GM21447 (cell line): ENCODE measurements at regions not wholly inside any gene's neighbourhood (a gene's known extent, or its start where the extent isn't known, plus 50 kb on each side); places are given as distances from the start of the nearest gene placed in this dataset.

ENCODE experiments used
- ATAC-seq: cut with Tn5 transposase; IDR thresholded peaks from one replicate; pipeline ENCODE4 v1.9.1; 2021; ENCODE audit not compliant: unreplicated experiment

DNA sequence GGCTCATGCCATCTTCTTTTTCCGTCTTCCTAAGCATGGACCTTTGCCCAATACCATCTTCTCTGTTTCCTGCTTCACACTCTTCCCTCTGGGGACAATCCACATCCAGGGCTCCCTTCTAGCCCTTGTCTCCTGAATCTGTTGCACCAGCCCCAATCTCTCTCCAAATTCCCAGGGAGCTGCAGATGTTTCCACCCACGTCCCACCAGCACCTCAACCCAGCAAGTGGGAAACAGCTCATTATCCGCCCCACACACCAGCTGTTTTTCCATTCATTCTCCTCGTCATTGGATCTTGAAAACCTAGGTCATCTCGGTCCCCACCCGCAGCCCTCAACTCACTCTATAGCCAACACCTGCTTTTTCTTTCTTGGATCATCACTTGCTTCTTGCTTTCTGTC, 185.0 kb upstream of the CDYL start:
- ATAC-seq = no peak

DNA sequence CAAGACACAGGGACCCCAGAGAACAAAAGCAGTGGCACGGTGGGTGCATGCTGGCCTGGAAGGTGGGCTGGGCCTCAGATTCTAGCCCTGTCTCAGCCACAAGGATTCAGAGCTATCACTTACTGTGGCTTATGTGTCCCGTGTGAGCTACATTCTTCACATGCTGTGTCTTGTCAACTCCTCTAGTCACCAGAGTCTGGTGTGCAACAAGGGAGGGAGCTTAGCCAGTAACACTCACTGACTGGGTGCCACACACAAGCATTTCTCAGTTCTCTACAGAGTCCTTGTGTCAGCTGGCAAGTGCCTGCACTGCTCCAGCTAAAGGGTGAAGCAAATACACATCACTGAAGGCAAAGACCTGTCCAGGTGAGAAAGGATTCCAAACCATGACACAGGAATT, 186.9 kb upstream of the CDYL start:
- ATAC-seq = no peak

DNA sequence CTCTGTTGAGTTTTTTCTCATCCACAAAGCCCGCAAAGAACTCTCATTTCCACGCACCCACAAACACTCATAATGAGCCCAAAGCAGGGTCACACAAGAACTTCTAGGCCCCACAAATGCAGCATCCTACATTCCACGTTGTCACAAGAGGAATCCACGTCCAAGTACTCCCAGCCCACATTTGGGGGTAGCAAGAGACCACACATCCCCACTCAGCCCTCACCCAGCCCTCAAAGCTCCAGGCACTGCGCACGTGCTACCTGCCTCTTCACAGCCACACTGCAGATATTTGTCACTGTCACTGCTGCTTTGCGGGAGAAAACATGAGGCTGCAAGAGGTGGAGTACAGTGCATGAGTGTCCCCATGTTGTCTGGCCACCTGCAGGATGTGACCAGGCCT, 187.6 kb upstream of the CDYL start:
- ATAC-seq = no peak

DNA sequence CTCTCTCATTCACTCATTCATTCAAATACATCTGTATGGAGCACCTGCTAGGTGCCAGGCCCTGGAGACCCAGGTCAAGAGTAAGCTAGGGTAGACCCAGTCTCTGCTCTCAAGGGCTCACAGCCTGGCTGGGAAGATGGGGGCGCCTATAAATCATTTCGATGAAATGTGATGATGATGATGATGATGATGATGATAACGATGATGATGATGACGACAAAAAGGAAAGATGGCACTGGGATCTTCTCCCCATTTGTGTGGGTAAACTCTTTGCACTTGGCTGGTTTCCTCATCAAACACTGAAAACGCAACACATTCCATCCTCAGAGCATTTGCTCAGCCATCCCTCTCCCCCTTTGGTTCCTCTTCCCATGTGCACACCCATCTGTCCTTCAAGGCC, 188.0 kb upstream of the CDYL start:
- ATAC-seq = no peak

DNA sequence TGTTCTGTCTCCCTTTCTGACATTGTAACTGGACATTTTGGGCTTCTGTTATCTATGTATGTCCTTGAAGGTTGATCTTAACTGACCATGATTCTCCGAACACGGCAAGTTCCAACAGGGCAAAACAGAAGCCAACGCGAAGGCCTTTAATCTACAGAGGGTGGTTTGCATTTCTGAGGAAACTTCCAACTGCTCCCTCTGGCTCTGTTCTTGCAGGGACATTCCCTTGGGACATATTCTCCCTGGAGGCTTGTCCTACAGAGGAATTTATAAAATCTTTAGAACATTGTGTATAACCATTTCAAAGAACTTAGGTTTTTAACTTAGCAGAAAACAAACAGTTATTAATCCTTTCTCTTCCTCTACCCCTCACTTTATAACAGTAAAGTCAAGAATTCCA, 189.0 kb upstream of the CDYL start:
- no peak for ATAC-seq

DNA sequence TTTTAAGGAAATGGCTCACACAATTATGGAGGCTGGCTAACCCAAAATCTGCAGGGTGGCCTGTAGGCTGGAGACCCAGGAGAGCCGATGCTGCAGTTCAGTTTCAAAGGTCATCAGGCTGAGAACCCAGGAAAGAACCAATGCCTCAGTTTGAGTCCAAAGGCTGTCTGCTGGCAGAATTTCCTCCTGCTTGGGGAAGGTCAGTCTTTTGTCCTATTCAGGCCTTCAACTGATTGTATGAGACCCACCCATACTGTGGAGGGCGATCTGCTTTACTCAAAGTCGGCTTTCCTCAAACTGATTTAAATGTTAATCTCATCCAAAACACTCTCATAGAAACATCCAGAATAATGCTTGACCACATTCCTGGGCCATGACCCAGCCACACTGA, 189.7 kb upstream of the CDYL start:
- ATAC-seq = no peak

DNA sequence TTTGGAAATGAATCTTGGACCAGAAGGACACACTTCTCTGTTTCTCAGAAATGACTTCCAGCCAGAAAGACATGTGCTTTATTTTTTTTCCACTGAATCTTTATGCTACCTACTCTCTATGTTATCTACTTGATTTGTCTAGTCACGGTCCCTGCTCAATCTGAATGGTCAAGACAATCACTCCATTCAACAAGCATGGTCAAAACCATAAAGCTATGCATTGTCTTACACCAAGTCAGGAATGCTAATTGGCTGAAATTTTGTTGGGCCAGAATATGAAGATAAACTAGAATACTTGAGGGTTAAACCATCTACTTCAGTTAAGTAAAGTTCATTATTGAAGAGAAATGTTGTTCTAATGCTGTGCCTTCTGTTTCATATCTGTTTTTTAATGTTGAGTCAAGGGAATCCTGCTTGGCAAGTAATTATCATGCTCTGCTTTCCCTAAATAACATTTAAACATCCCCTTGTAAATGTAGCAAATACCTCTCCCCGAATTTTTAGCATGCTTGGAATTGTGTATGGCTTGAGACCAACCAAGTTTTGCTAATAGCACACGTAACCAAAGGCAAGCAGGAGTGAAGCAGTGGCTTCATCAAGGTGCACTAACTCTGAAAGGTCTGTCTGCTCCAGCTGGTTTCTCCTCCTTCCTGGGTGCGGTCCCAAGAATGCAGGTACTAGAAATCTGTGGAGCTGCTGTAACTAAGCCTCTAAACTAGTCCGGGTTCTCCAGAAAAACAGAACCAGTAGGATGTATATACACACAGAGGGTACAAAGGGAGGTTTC, 190.3 kb upstream of the CDYL start:
- no peak for ATAC-seq

DNA sequence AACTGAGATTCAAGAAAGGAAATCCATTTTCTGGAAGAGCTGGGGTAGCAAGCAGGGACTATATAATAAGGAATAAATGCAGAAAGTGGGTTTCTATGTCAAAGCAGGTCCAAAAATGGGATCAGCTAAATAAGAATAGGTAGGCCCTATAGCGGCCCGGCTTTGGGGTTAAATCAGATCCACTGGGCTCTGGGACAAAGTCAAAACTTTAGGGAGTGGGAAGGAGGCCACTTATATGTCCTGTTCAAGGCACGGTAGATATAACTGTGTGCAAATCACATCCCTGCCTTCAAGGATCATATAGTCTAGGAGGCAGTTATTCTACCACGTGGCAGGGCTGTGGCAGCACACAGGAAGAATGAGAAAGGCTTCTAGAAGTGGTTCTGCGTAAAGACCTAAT, 191.4 kb upstream of the CDYL start:
- no peak for ATAC-seq

DNA sequence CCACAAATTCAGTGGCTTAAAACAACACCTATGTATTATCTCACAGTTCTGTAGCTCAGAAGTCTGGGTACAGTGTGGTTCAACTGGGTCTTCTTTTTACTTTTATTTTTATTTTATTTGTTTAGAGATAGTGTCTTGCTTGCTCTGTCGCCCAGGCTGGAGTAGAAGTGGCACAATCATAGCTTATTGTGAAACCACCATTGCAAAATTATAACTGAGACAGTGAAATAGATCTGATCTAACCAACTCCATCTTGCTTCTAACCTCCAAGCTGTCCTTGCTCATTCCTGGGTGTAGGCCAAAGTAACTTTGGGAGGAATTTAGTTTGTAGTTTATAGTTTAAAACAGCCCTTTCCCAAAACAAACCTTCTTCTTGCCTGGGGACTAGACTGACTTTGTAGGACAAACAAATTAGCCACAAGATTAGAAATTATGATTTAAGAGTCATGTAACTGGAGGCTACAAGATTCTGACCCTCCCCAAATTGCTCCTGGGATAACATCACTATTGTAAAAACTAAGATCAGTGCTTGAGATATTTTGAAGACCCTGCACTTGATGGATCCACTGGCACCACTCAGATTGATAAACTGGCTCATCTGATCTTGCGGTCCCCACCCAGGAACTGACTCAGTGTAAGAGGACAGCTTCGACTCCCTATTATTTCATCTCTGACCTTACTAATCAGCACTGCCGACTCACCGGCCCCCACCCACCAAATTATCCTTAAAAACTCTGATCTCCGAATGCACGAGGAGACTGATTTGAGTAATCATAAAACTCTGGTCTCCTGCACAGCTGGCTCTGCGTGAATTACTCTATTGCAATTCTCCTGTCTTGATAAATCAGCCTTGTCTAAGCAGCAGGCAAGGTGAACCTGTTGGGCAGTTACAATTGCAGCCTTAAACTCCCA, 193.4 kb upstream of the CDYL start:
- ATAC-seq = no peak

DNA sequence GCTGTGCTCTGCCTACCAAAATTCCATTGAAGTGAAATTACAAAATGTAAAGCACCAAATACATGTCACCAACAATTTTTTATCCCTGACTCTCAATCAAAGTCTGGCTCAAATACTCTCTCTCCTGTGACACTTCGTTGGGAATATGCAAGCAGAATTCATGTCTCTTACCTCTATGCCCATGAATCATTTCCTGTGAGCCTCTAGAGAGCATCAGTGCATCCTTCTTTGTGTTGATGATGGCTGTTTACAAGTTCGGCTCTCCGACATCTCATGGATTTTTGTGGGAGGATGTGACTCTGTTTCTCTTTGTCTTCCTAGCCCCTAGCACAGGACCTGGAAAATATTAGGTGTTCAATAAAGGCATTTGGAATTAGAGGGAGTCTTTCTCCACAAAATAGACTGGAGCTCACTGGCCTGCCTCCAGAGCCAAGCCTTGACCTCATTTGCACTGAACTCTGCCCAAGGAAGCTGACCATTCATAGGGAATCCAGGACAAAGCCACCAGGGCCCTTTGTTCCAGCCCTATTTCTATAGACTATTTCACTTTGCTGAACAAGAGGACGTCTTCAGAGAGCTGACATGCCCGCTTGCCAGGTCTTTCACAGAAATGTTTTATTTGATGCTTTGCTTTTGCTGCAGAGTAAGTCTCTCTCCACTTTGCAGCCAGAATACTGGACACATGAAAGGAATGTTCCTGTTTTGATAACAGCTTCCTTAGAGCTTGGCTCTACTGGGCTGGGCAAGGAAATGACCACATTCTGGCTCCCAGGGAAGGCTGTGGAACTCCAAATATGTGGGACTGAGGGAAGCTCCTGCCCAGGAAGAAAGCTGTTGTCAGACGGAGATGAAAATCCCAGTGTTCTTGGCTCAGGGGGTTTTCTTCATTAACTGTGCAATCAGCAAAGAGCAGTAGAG, 194.5 kb upstream of the CDYL start:
- no peak for ATAC-seq

DNA sequence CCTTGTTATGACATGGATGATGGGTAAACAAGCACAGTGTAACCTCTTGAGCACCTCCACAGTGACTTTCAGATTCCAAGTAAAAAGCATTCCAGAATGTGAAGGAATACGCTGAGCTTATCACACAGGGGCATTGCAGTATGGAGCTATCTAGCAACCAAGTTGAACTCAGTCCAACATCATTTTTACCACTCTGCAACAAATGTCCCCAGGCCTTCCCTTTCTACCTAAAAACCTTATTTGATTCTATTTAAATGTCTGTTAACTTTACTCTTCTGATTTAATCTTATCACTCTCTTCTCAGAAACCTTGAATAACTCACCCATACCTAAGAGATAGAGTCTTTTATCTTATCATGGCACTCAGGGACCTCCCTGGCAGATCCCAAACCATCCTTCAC, 195.8 kb upstream of the CDYL start:
- no peak for ATAC-seq

DNA sequence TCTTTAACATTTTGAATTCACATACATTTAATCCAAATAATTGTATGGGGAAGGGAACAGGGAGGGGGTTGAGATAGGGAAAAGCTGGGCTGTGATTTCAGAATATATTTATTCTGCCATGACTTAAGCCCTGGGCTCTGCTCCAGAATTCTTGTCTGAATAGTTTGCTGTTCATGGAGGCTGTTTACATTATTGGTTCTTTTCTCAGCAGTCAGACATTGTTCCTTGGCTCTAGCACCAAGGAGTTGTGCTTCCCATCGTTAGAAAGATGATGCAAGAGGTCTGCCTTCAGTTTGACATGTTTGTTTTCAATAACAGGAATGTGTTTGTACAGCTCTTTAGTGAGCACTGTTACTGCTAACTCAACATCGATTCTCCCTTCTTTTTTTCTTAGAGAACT, 198.8 kb upstream of the CDYL start:
- no peak for ATAC-seq

DNA sequence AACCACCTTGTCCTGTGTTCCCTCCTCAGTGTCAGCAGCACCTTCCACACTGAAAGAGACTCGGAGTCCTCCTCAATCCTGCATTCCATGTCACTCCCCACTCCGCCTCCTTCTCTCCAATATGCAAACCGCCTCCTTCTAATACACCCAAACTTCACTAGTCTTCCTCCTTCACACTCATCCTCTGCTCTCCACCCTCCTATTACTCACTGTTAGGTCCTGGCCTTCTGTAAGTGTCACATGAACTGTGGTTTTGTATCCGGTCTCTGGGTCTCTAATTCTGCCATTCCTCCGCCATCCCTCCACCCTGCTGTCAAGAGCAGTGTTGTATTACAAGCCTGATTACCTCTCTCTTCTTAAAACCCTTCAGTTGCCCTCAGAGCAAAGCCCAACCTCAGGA, 200.5 kb upstream of the CDYL start:
- ATAC-seq = no peak

DNA sequence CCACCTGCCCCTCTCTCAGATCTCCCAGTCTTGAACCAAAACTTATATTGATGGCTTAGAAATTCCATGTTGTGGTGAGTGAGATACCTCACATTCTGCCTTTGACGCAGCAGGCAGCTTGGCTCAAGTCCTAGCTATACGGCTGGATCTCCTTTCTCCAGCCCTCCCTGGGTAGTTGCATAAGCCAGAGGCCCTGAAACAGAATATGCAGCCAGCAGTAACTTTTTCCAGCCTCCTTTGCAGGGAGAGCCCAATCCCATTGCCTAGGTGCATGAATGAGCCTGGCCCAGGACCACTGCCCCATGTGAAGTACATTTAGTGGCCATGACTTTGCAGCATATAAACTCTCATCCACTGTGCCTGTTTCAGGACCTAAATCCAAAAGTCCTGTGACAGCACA, 202.2 kb upstream of the CDYL start:
- no peak for ATAC-seq

DNA sequence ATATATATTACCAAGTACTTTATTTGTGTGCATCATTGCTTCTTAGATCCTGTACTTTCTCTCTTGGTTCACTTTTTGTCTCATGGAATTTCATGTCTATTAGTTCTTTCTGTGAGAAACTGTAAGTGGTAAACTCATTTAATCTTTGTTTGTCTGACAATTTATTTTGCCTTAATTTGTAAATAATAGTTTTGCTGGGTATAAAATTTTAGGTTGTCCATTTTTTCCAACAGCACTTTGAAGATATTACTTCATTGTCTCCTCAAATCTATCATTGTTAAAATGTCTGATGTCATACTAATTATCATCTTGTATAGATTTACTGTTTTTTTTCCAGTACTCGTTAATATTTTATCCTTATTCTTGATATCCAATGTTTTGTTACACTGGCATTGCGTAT, 205.2 kb upstream of the CDYL start:
- no peak for ATAC-seq

DNA sequence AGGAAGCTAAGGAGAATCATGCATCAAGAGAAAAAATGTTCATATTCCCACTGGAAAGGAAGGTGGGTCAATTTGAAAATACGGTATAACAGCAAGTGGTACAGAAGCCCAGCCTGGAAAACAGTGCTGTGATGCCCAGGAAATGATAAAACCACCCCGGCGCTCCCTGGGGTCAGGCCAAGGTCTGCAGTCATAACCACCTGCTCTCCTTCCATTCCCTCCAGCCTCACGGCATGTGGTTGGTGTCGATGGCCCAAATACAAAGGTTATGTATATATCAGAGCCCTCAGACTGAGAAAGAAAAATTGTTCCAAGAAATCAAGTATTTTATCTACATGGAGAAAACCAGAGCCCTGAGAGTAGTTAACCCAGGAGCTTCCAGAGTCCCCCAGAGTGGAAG, 208.1 kb upstream of the CDYL start:
- no peak for ATAC-seq

DNA sequence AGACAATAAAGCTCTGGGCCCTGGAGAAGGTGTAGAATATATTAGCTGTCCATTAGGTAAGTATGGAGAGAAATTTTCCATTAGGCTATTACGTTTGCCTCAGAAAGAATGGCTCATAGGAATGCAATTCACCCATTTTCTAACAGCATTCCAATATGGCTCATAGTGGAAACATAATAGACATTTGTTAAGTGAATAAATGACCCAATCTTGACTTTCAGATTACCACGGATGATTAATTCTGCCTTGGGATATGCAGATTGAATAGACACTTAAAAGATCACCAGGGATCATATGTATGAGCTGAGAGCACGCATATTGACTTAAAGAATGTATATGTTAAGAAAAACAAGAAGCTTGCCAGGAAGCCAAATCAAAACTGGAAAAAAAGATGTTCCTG, 209.1 kb upstream of the CDYL start:
- ATAC-seq = no peak

DNA sequence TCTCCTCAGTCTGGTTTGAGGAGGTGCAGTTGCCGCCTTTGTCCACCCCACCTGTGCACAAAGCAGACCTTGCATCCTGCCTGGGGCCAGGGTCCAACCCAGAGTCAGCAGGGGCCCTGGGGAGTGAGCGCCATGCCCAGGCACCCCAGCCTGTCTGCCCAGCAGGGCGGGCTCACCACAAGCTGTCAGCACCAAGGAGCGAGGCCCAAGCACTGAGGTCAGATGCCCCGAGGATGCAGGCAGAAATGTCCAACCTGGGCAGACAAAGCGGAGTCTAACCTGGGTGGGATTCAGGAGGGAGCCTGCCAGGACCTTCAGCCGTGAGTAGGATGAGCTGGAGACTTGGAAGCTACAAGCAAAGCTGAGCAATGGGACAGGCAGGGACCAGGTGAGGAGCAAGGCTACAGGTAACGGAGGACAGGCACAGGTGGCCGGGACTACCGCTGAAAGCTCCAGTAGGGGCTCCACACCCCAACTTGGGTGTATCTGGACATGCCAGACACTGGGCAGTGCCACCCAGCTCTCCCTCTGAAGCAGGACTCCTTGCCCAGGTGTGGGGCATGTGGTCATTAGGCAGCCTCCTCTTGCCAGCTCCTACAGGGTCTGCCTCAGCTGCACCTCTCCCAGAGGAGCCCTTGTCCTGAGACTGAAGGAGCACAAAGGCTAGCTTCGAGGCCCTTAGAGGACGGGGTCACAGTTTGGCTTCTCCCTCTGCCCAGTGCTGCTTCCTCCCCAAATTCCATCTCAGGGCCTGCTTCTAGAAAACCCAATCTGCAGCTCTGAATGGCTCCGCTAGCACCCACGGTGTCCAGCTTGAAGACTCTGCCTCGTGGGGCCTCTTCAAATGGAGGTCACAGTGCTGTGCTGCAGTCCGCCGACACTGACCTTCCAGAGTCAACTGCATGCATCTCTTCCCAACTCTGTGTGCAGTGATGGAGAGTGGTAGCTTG, 210.6 kb upstream of the CDYL start:
- ATAC-seq = no peak

DNA sequence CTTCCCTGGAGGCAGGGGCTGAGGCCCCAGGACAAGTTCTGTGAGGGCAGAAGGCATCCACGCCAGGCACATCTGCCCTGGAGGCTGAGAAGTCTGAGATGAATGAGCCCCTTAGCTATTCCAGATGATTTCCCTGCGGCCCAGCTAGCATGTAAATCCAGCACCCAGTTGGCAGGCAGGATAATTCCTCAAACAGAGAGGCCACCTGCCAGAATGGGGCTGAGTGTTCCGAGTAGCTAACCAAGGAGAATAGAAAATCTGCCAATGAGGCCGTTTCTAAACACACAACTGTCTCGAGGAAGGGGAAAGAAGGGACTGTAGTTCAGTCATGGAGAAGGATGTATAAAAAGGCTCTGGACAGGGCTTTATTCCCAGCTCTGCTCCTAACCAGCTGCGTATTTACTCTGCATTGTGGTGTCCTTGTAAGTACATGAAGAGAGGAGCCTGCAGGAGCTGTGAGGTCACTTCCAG, 211.4 kb upstream of the CDYL start:
- no peak for ATAC-seq

DNA sequence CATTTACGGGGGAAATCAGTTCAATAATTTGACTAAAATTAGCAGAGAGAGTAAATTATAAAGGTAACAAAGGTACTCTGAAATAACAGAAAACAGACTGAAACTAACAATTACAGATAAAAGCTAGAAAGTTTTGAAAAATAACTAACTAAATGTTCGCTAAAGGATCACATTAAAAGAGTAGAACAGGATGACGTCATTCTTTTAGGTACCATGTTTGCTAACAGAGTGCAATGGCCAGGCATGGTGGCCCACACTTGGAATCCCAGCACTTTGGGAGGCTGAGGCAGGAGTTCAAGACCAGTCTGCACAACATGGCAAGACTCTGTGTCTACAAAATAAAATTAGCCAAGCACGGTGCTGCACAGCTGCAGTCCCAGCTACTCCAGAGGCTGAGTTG, 212.3 kb upstream of the CDYL start:
- ATAC-seq = no peak
